Chondrocyte (in vitro differentiated cells): ENCODE measurements at regions not wholly inside any gene's neighbourhood (a gene's known extent, or its start where the extent isn't known, plus 50 kb on each side); places are given as distances from the start of the nearest gene placed in this dataset.
"Not testable (repeated sequence)": the region's sequence is repeated elsewhere in the genome, so short reads cannot be mapped to it uniquely, and the experiment has no call there.

Experiments used
- DNase-seq: peaks from one replicate; pipeline ENCODE4 v3.0.0; 2021; ENCODE audit warnings: mixed read lengths, low spot score
- H3K27ac Mint-ChIP-seq: one replicate; pipeline ENCODE4 v1.8.0; 2021; ENCODE audit warnings: mild to moderate bottlenecking, moderate library complexity, mixed read lengths; ENCODE audit not compliant: unreplicated experiment
- H3K27me3 Mint-ChIP-seq: 2 replicates; pipeline ENCODE4 v1.8.0; 2021; ENCODE audit warnings: low read depth, mixed read lengths
- H3K36me3 Mint-ChIP-seq: 2 replicates; pipeline ENCODE4 v1.8.0; 2021; ENCODE audit warnings: low read depth, mixed read lengths
- H3K4me1 Mint-ChIP-seq: 2 replicates; pipeline ENCODE4 v1.8.0; 2021; ENCODE audit warnings: low read depth, mild to moderate bottlenecking, mixed read lengths
- H3K4me3 Mint-ChIP-seq: one replicate; pipeline ENCODE4 v1.8.0; 2021; ENCODE audit warnings: mild to moderate bottlenecking, moderate library complexity, mixed read lengths; ENCODE audit not compliant: unreplicated experiment
- H3K9me3 Mint-ChIP-seq: 2 replicates; pipeline ENCODE4 v1.8.0; 2021; ENCODE audit warnings: low read depth, mixed read lengths
- CTCF ChIP-seq: fragments of 200-600 bp; sonication (generic); IDR thresholded peaks from 2 replicates; pipeline ENCODE4 v1.5.0; 2021; ENCODE audit warnings: antibody characterized with exemption, mild to moderate bottlenecking, moderate library complexity

GRCh38 chr2:225821351-225821750 is 421.8 kb downstream of the NYAP2 start:
- Mint-ChIP-seq H3K27me3 (no peaks in the 10 kb centered on the region), H3K4me1 (peaks cover 6% of the 10 kb centered on the region), H3K36me3 (peaks cover 2% of the 10 kb centered on the region), H3K4me3 (no peak overlapping the region), H3K9me3 (peaks cover 7% of the 10 kb centered on the region), H3K27ac (no peak overlapping the region)
- no peak for DNase-seq
- TF ChIP-seq CTCF, result no peak

GRCh38 chr2:225820826-225821225 is 421.3 kb downstream of the NYAP2 start:
- H3K27me3 Mint-ChIP-seq, result no peaks in the 10 kb centered on the region
- TF ChIP-seq CTCF, result no peak
- H3K27ac Mint-ChIP-seq, result no peak overlapping the region
- H3K36me3 Mint-ChIP-seq, result no peaks in the 10 kb centered on the region
- DNase-seq, result no peak
- peaks cover 2% of the 10 kb centered on the region for H3K9me3 Mint-ChIP-seq
- no peak overlapping the region for H3K4me3 Mint-ChIP-seq
- H3K4me1 Mint-ChIP-seq, result peaks cover 6% of the 10 kb centered on the region

GRCh38 chr2:225814554-225814953 is 415.0 kb downstream of the NYAP2 start:
- DNase-seq, result no peak
- Mint-ChIP-seq H3K4me1 (no peaks in the 10 kb centered on the region), H3K36me3 (no peaks in the 10 kb centered on the region), H3K27me3 (no peaks in the 10 kb centered on the region), H3K27ac (no peak overlapping the region), H3K4me3 (no peak overlapping the region), H3K9me3 (no peaks in the 10 kb centered on the region)
- no peak for TF ChIP-seq CTCF

GRCh38 chr2:225806105-225806504 is 406.6 kb downstream of the NYAP2 start:
- H3K36me3 Mint-ChIP-seq, result no peaks in the 10 kb centered on the region
- no peak overlapping the region for H3K27ac Mint-ChIP-seq
- H3K27me3 Mint-ChIP-seq, result no peaks in the 10 kb centered on the region
- no peak for TF ChIP-seq CTCF
- no peaks in the 10 kb centered on the region for H3K9me3 Mint-ChIP-seq
- no peaks in the 10 kb centered on the region for H3K4me1 Mint-ChIP-seq
- H3K4me3 Mint-ChIP-seq, result no peak overlapping the region
- no peak for DNase-seq

GRCh38 chr2:225802076-225802475 is 402.6 kb downstream of the NYAP2 start:
- DNase-seq, H3K4me3 Mint-ChIP-seq, H3K27me3 Mint-ChIP-seq, H3K36me3 Mint-ChIP-seq, H3K4me1 Mint-ChIP-seq, H3K27ac Mint-ChIP-seq, H3K9me3 Mint-ChIP-seq: not testable (repeated sequence)

- no peak for DNase-seq
- peak; percentile 39 for TF ChIP-seq CTCF
- Mint-ChIP-seq H3K4me1 (no peaks in the 10 kb centered on the region), H3K27me3 (no peaks in the 10 kb centered on the region), H3K9me3 (no peaks in the 10 kb centered on the region), H3K4me3 (no peak overlapping the region), H3K27ac (no peak overlapping the region), H3K36me3 (no peaks in the 10 kb centered on the region)
These were observed 397.9 kb downstream of the NYAP2 start for GRCh38 chr2:225797394-225797793.
